Stimulated activated memory B cell treated with anti-CD40 and anti-IgM and Interleukin-4, amounts not matched to agents 10 μg/mL and 1 μg/mL and 100 μg/mL, for 72 hours (primary cell): ENCODE measurements at regions not wholly inside any gene's neighbourhood (a gene's known extent, or its start where the extent isn't known, plus 50 kb on each side); places are given as distances from the start of the nearest gene placed in this dataset.

Source experiments
- ATAC-seq: fragments of 150-1000 bp; cut with Tn5 transposase; 2 replicates; pipeline ENCODE4 v1.10.0; 2021
- H3K27ac Mint-ChIP-seq: one replicate; pipeline ENCODE4 v1.8.0; 2022; ENCODE audit warnings: mild to moderate bottlenecking, mixed read lengths
- H3K27me3 Mint-ChIP-seq: one replicate; pipeline ENCODE4 v1.8.0; 2022; ENCODE audit warnings: mixed read lengths
- H3K36me3 Mint-ChIP-seq: one replicate; pipeline ENCODE4 v1.8.0; 2022; ENCODE audit warnings: mixed read lengths
- H3K4me1 Mint-ChIP-seq: one replicate; pipeline ENCODE4 v1.8.0; 2022; ENCODE audit warnings: mixed read lengths
- H3K4me3 Mint-ChIP-seq: one replicate; pipeline ENCODE4 v1.8.0; 2022; ENCODE audit warnings: mild to moderate bottlenecking, moderate library complexity, mixed read lengths
- H3K9me3 Mint-ChIP-seq: one replicate; pipeline ENCODE4 v1.8.0; 2022; ENCODE audit warnings: mixed read lengths

DNA sequence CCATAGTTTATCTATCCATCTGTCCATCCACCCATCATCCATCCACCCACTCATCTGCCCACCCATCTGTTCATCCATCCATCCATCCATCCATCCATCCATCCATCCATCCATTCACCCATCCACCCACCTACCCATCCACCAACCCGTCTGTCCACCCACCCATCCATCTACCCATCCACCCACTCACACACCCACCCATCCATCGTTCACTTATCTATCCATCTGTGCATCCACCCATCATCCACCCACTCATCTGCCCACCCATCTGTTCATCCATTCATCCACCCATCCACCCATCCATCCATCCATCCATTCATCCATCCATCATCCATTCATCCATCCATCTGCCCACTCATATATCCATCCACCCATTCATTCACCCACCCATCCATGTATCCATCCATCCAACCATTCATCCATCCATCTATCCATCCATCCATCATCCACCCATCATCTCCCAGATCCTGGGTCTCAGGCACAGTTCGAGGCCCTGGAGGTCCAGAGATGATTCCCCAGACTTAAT, 88.2 kb upstream of the WNT4 start:
- Mint-ChIP-seq H3K27me3 (peaks cover 64% of the 10 kb centered on the region), H3K4me1 (no peaks in the 10 kb centered on the region), H3K4me3 (no peak overlapping the region), H3K27ac (no peak overlapping the region), H3K36me3 (no peaks in the 10 kb centered on the region), H3K9me3 (peaks cover 4% of the 10 kb centered on the region)
- no peak for ATAC-seq

GRCh38 chr1:22231995-22232690, 89.2 kb upstream of the WNT4 start:
- H3K4me3 Mint-ChIP-seq = no peak overlapping the region
- peaks cover 4% of the 10 kb centered on the region for H3K9me3 Mint-ChIP-seq
- H3K4me1 Mint-ChIP-seq = no peaks in the 10 kb centered on the region
- no peaks in the 10 kb centered on the region for H3K36me3 Mint-ChIP-seq
- ATAC-seq = no peak
- peaks cover 63% of the 10 kb centered on the region for H3K27me3 Mint-ChIP-seq
- no peak overlapping the region for H3K27ac Mint-ChIP-seq

DNA sequence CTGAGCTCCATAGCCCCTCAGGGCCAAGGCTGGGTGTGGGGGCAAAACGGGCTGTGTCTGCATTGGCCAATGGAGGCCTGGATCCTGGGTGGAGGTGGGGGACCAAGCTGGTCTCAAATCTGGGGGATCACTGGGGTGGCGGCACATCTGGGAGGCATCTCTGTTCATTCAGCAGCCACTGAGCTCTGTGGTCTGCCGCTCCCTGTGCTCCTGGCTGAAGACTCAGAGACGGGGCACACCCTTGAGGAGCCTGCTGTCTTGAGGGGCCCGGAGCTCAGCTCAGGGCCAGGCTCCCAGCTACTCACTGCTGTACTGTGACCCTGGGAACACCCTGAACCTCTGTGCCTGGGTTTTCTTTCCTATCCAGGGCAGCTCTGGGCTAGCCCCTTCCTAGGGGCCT, 90.3 kb upstream of the WNT4 start:
- Mint-ChIP-seq H3K27ac (no peak overlapping the region), H3K27me3 (peaks cover 57% of the 10 kb centered on the region), H3K9me3 (peaks cover 4% of the 10 kb centered on the region), H3K4me1 (no peaks in the 10 kb centered on the region), H3K36me3 (no peaks in the 10 kb centered on the region), H3K4me3 (no peak overlapping the region)
- peak; percentile 15 for ATAC-seq

GRCh38 chr1:22234476-22235030, 91.7 kb upstream of the WNT4 start:
- no peak for ATAC-seq
- Mint-ChIP-seq H3K27ac (no peak overlapping the region), H3K9me3 (peaks cover 4% of the 10 kb centered on the region), H3K27me3 (peaks cover 61% of the 10 kb centered on the region), H3K36me3 (no peaks in the 10 kb centered on the region), H3K4me1 (no peaks in the 10 kb centered on the region), H3K4me3 (no peak overlapping the region)

- H3K9me3 Mint-ChIP-seq = peaks cover 2% of the 10 kb centered on the region
- ATAC-seq = no peak
- no peaks in the 10 kb centered on the region for H3K4me1 Mint-ChIP-seq
- no peak overlapping the region for H3K27ac Mint-ChIP-seq
- peaks cover 45% of the 10 kb centered on the region for H3K27me3 Mint-ChIP-seq
- no peaks in the 10 kb centered on the region for H3K36me3 Mint-ChIP-seq
- no peak overlapping the region for H3K4me3 Mint-ChIP-seq
These were observed 93.3 kb upstream of the WNT4 start for GRCh38 chr1:22236166-22236565.

DNA sequence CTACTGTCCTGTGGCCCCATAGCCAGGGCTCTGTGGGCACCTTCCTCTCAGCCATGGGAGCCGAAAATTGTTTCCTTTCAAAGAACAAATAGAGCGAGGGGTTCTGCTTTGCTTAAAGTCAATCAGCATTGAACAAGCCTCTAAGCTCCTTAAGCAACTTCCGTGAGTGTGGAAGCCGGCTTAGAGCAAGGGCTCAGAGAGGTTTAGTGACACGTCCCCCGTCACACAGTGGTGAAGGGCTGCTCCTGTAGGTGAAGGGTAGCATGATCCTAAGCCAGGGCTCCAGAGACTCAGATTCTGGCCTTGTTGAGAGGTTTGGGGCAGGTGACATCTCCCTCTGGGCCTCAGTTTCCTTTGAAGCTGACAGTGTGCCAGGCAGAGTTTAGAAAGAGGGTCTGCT, 94.0 kb upstream of the WNT4 start:
- no peak overlapping the region for H3K27ac Mint-ChIP-seq
- no peak overlapping the region for H3K4me3 Mint-ChIP-seq
- ATAC-seq = no peak
- no peaks in the 10 kb centered on the region for H3K4me1 Mint-ChIP-seq
- H3K9me3 Mint-ChIP-seq = no peaks in the 10 kb centered on the region
- peaks cover 41% of the 10 kb centered on the region for H3K27me3 Mint-ChIP-seq
- H3K36me3 Mint-ChIP-seq = no peaks in the 10 kb centered on the region

- Mint-ChIP-seq H3K27ac (no peak overlapping the region), H3K27me3 (peaks cover 47% of the 10 kb centered on the region), H3K4me1 (no peaks in the 10 kb centered on the region), H3K9me3 (no peaks in the 10 kb centered on the region), H3K4me3 (no peak overlapping the region), H3K36me3 (no peaks in the 10 kb centered on the region)
- ATAC-seq = no peak
These were observed 94.7 kb upstream of the WNT4 start for GRCh38 chr1:22237433-22238093.

DNA sequence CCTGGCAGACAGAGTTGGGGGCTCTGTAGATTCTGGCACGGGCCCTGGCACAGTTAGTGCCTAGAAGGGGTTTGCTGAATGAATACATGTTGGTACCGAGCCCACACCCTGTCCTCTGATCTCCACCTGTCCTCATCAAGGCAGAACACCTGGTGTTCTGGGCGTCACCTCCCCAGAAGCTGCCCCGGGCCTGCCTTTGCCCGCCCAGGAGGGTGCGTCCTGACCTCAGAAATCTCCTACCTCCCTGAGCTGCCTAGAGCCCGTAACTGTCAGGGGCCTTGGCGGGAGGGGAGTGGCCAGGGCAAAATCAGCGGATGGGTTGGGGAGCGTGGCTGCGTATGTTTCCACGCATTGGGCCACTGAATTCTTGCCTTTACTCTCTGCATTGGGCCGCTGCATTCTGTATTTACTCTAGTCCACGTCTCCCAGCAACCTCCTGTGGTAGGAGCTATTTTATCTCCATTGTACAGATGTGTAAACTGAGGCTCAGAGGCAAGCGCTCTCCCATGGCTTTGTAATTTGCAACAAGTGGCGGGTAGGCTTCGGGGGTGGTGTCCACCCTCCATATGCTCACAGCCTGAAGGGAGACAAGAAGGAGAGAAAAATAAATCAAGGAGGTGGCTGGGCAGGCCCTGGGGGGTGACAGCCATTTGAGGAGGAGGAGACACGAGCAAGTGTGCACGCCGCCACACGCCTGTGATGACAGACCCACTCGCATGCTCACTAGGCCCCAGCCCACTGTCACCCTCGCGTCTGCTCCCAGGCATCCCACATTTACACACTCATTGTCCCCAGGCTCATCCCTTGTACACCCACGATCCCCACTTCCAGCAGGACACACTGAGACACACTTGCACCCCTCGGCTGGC, 95.7 kb upstream of the WNT4 start:
- Mint-ChIP-seq H3K9me3 (no peaks in the 10 kb centered on the region), H3K4me1 (no peaks in the 10 kb centered on the region), H3K27ac (no peak overlapping the region), H3K27me3 (peaks cover 47% of the 10 kb centered on the region), H3K4me3 (no peak overlapping the region), H3K36me3 (no peaks in the 10 kb centered on the region)
- ATAC-seq = peak; percentile 3

- no peaks in the 10 kb centered on the region for H3K4me1 Mint-ChIP-seq
- H3K36me3 Mint-ChIP-seq = no peaks in the 10 kb centered on the region
- no peak overlapping the region for H3K4me3 Mint-ChIP-seq
- H3K27ac Mint-ChIP-seq = no peak overlapping the region
- peaks cover 45% of the 10 kb centered on the region for H3K27me3 Mint-ChIP-seq
- H3K9me3 Mint-ChIP-seq = no peaks in the 10 kb centered on the region
- peak; percentile 3 for ATAC-seq
These were observed 96.5 kb upstream of the WNT4 start for GRCh38 chr1:22239378-22239777.

DNA sequence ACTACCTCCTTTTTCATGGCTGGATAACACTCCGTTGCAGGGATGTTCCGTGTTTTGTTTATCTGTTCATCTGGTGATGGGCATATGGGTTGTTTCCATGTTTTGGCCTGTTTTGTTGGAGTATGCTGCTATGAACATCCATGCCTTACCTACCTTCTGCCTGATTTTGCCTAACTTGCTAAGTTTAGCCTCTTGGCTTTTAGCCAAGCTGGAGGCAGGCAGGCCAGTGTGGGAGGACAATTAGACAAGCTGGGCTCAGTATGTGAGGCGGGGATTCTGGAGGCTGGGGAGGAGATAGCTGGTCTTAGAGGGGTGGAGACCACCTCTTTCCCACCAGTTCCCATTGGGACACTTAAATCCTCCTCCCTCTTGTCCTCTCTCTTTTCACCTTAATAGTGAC, 98.4 kb upstream of the WNT4 start:
- Mint-ChIP-seq H3K4me1 (no peaks in the 10 kb centered on the region), H3K27me3 (peaks cover 41% of the 10 kb centered on the region), H3K4me3 (no peak overlapping the region), H3K36me3 (no peaks in the 10 kb centered on the region), H3K27ac (no peak overlapping the region), H3K9me3 (no peaks in the 10 kb centered on the region)
- ATAC-seq = no peak

- no peaks in the 10 kb centered on the region for H3K36me3 Mint-ChIP-seq
- H3K4me1 Mint-ChIP-seq = no peaks in the 10 kb centered on the region
- H3K27ac Mint-ChIP-seq = no peak overlapping the region
- ATAC-seq = no peak
- H3K27me3 Mint-ChIP-seq = peaks cover 37% of the 10 kb centered on the region
- H3K9me3 Mint-ChIP-seq = no peaks in the 10 kb centered on the region
- no peak overlapping the region for H3K4me3 Mint-ChIP-seq
These were observed 98.9 kb upstream of the WNT4 start for GRCh38 chr1:22241811-22242210.

- H3K4me1 Mint-ChIP-seq = no peaks in the 10 kb centered on the region
- H3K4me3 Mint-ChIP-seq = no peak overlapping the region
- no peaks in the 10 kb centered on the region for H3K9me3 Mint-ChIP-seq
- H3K36me3 Mint-ChIP-seq = no peaks in the 10 kb centered on the region
- no peak overlapping the region for H3K27ac Mint-ChIP-seq
- H3K27me3 Mint-ChIP-seq = peaks cover 51% of the 10 kb centered on the region
- ATAC-seq = no peak
These were observed 102.3 kb upstream of the WNT4 start for GRCh38 chr1:22245100-22245650.

DNA sequence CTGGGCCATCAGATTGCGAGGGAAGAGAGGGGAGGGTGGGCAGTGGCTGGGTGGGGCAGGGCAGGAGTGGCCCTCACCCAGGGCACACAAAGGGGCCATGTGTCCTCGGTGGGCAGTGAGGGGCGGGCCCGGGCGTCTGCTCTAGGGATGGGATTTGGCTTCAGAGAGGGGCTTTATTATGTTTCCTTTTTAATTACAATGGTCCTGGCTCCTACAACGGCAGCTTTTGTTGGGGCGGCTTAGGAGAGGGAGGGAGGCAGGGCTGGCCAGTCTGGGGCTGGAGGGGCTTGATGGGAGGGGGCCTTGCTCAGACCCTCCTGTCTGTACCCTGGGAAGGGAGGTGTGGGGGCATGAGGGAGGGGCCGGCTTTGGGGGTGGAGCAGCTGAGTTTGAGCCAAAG, 102.8 kb upstream of the WNT4 start:
- no peak overlapping the region for H3K27ac Mint-ChIP-seq
- no peaks in the 10 kb centered on the region for H3K9me3 Mint-ChIP-seq
- H3K4me1 Mint-ChIP-seq = no peaks in the 10 kb centered on the region
- ATAC-seq = no peak
- no peaks in the 10 kb centered on the region for H3K36me3 Mint-ChIP-seq
- no peak overlapping the region for H3K4me3 Mint-ChIP-seq
- H3K27me3 Mint-ChIP-seq = peaks cover 57% of the 10 kb centered on the region

- peaks cover 66% of the 10 kb centered on the region for H3K27me3 Mint-ChIP-seq
- no peaks in the 10 kb centered on the region for H3K4me1 Mint-ChIP-seq
- H3K9me3 Mint-ChIP-seq = no peaks in the 10 kb centered on the region
- no peaks in the 10 kb centered on the region for H3K36me3 Mint-ChIP-seq
- no peak overlapping the region for H3K4me3 Mint-ChIP-seq
- no peak for ATAC-seq
- H3K27ac Mint-ChIP-seq = no peak overlapping the region
These were observed 104.0 kb upstream of the WNT4 start for GRCh38 chr1:22246755-22247480.
